ENCODE measurements at regions not wholly inside any gene's neighbourhood (a gene's known extent, or its start where the extent isn't known, plus 50 kb on each side); places are given as distances from the start of the nearest gene placed in this dataset.
A peak's percentile ranks its signal among the peaks of the same experiment; 100 is the strongest.

DNA sequence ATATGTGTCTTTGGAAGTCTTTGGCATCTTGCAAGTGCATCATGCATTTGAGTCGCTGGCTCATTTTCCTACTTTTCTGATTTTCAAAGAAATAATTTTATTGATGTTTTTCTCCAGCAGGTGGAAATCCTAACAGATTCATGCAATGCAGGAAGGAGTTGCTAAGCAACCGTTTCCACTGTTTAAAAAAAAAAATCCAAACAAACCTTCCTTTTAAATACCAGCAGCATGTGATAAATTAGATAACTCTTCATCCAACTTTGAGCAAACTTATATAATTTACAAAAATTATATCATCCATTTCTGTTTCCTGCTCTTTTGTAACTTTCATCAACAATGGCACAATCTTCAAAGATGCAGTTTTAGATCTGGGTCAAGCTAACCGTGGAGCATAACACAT lies 364.1 kb downstream of the MFSD1 start:
- Histone ChIP-seq H2AFZ (ENCODE audit: low read length) (no peak overlapping the region), H3K27me3 (ENCODE audit: control insufficient read depth, insufficient read depth, low read length) (no peaks in the 10 kb centered on the region), H3K9ac (ENCODE audit: insufficient read depth, low read length) (no peak overlapping the region), H3K4me3 (replicated peaks in 1 of 4; ENCODE audit: control extremely low read depth in 1 of 4, insufficient read depth in 1 of 4, low read depth in 3 of 4, low read length in 4 of 4) (no peak overlapping the region), H3K9me3 (ENCODE audit: control insufficient read depth, insufficient read depth, low read depth, low read length) (no peaks in the 10 kb centered on the region), H3K4me1 (ENCODE audit: control insufficient read depth, extremely low read depth, insufficient read depth, low read length) (peaks cover 4% of the 10 kb centered on the region), H3K27ac (ENCODE audit: insufficient read depth, low read length) (no peak overlapping the region), H3K4me2 (ENCODE audit: extremely low read depth, insufficient read depth, low read length) (no peak overlapping the region), H3K36me3 (ENCODE audit: control insufficient read depth, insufficient read depth, low read length) (no peaks in the 10 kb centered on the region), H4K20me1 (ENCODE audit: control insufficient read depth, extremely low read depth, insufficient read depth, low read length) (no peaks in the 10 kb centered on the region), H3K79me2 (ENCODE audit: control insufficient read depth, insufficient read depth, low read length) (no peaks in the 10 kb centered on the region)
- TF ChIP-seq, protein P1, sequence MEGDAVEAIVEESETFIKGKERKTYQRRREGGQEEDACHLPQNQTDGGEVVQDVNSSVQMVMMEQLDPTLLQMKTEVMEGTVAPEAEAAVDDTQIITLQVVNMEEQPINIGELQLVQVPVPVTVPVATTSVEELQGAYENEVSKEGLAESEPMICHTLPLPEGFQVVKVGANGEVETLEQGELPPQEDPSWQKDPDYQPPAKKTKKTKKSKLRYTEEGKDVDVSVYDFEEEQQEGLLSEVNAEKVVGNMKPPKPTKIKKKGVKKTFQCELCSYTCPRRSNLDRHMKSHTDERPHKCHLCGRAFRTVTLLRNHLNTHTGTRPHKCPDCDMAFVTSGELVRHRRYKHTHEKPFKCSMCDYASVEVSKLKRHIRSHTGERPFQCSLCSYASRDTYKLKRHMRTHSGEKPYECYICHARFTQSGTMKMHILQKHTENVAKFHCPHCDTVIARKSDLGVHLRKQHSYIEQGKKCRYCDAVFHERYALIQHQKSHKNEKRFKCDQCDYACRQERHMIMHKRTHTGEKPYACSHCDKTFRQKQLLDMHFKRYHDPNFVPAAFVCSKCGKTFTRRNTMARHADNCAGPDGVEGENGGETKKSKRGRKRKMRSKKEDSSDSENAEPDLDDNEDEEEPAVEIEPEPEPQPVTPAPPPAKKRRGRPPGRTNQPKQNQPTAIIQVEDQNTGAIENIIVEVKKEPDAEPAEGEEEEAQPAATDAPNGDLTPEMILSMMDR (conservative IDR thresholded peaks at IDR 0.05 in 1 of 2, IDR thresholded peaks at IDR 0.05 in 1 of 2; ENCODE audit: low read depth in 1 of 2, low read length in 2 of 2): no peak
- TF ChIP-seq EZH2 (IDR thresholded peaks at IDR 0.05; ENCODE audit: low read length, missing control alignments): no peak
- DNase-seq (ENCODE audit: low read depth in 2 of 2): no peak

GRCh38 chr3:159166899-159167586 lies 365.2 kb downstream of the MFSD1 start:
- no peak for DNase-seq (ENCODE audit: low read depth in 2 of 2)
- Histone ChIP-seq H2AFZ (ENCODE audit: low read length) (no peak overlapping the region), H3K27ac (ENCODE audit: insufficient read depth, low read length) (no peak overlapping the region), H3K9me3 (ENCODE audit: control insufficient read depth, insufficient read depth, low read depth, low read length) (no peaks in the 10 kb centered on the region), H3K27me3 (ENCODE audit: control insufficient read depth, insufficient read depth, low read length) (no peaks in the 10 kb centered on the region), H3K4me2 (ENCODE audit: extremely low read depth, insufficient read depth, low read length) (peak overlapping the region; percentile 52), H3K9ac (ENCODE audit: insufficient read depth, low read length) (no peak overlapping the region), H3K36me3 (ENCODE audit: control insufficient read depth, insufficient read depth, low read length) (no peaks in the 10 kb centered on the region), H3K4me1 (ENCODE audit: control insufficient read depth, extremely low read depth, insufficient read depth, low read length) (peaks cover 7% of the 10 kb centered on the region), H3K4me3 (replicated peaks in 1 of 4; ENCODE audit: control extremely low read depth in 1 of 4, insufficient read depth in 1 of 4, low read depth in 3 of 4, low read length in 4 of 4) (no peak overlapping the region), H4K20me1 (ENCODE audit: control insufficient read depth, extremely low read depth, insufficient read depth, low read length) (no peaks in the 10 kb centered on the region), H3K79me2 (ENCODE audit: control insufficient read depth, insufficient read depth, low read length) (no peaks in the 10 kb centered on the region)
- TF ChIP-seq EZH2 (IDR thresholded peaks at IDR 0.05; ENCODE audit: low read length, missing control alignments): no peak
- TF ChIP-seq, protein P1 (conservative IDR thresholded peaks at IDR 0.05 in 1 of 2, IDR thresholded peaks at IDR 0.05 in 1 of 2; ENCODE audit: low read depth in 1 of 2, low read length in 2 of 2): no peak

DNA sequence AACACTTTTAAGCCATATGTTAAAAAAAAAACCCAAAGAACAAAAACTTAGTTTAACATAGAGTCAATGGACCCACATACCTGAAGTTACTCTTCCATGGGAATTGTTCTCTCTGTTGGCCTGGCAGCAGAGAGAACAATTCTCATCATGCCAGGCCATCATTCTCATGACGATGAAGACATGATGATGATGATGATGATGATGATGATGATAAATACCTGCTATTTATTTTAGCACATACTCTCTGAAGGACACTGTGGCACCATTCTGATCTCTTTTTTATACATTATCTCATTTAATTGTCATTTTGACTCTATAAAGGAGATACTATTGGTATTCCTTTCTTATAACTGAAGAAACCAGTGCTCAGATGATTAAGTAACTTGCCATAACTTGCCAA lies 366.9 kb downstream of the MFSD1 start:
- DNase-seq (ENCODE audit: low read depth in 2 of 2): no peak
- Histone ChIP-seq H3K79me2 (ENCODE audit: control insufficient read depth, insufficient read depth, low read length) (no peaks in the 10 kb centered on the region), H3K4me2 (ENCODE audit: extremely low read depth, insufficient read depth, low read length) (no peak overlapping the region), H3K9ac (ENCODE audit: insufficient read depth, low read length) (no peak overlapping the region), H3K4me1 (ENCODE audit: control insufficient read depth, extremely low read depth, insufficient read depth, low read length) (peaks cover 7% of the 10 kb centered on the region), H3K9me3 (ENCODE audit: control insufficient read depth, insufficient read depth, low read depth, low read length) (no peaks in the 10 kb centered on the region), H2AFZ (ENCODE audit: low read length) (no peak overlapping the region), H3K27me3 (ENCODE audit: control insufficient read depth, insufficient read depth, low read length) (no peaks in the 10 kb centered on the region), H3K36me3 (ENCODE audit: control insufficient read depth, insufficient read depth, low read length) (no peaks in the 10 kb centered on the region), H4K20me1 (ENCODE audit: control insufficient read depth, extremely low read depth, insufficient read depth, low read length) (no peaks in the 10 kb centered on the region), H3K27ac (ENCODE audit: insufficient read depth, low read length) (no peak overlapping the region), H3K4me3 (replicated peaks in 1 of 4; ENCODE audit: control extremely low read depth in 1 of 4, insufficient read depth in 1 of 4, low read depth in 3 of 4, low read length in 4 of 4) (no peak overlapping the region)
- TF ChIP-seq, protein P1 (conservative IDR thresholded peaks at IDR 0.05 in 1 of 2, IDR thresholded peaks at IDR 0.05 in 1 of 2; ENCODE audit: low read depth in 1 of 2, low read length in 2 of 2): no peak
- no peak for TF ChIP-seq EZH2 (IDR thresholded peaks at IDR 0.05; ENCODE audit: low read length, missing control alignments)
